GM10248 (cell line): ENCODE measurements at regions not wholly inside any gene's neighbourhood (a gene's known extent, or its start where the extent isn't known, plus 50 kb on each side); places are given as distances from the start of the nearest gene placed in this dataset.

Experiments used
- CTCF ChIA-PET: fragments of 300-600 bp; sonication (Branson Sonifier 250); formaldehyde crosslinking; extraction: SDS; loops from one replicate; lab custom pipeline; 2021; ENCODE audit warnings: antibody characterized with exemption; lab: Yijun Ruan, JAX
- POLR2A ChIA-PET: fragments of 350-650 bp; sonication (Branson Sonifier 250); formaldehyde crosslinking; extraction: SDS; loops from one replicate; lab custom pipeline; 2020; ENCODE audit warnings: antibody characterized with exemption; lab: Yijun Ruan, JAX
- DNase-seq: peaks from one replicate; pipeline ENCODE4 v3.0.0; 2012; ENCODE audit errors: extremely low spot score
- CTCF ChIP-seq: IDR thresholded peaks from 2 replicates; pipeline ENCODE4 v1.5.1; 2012; ENCODE audit warnings: mild to moderate bottlenecking, low read depth; ENCODE audit errors: extremely low read depth, missing control alignments, control extremely low read depth

- ChIA-PET CTCF (interaction anchor here (0.7 to 1.7 kb wide), 4 partner anchors 9 to 146 kb away, joined by 3 to 4 read pairs (median 4); no protein-coding TSS in a partner anchor), POLR2A (no interaction called here)
- DNase-seq: no peak
- no peak for TF ChIP-seq CTCF
Measured at GRCh38 chr3:72189339-72189738, 404.4 kb upstream of the PROK2 start.

GRCh38 chr3:72188536-72188935 lies 403.6 kb upstream of the PROK2 start:
- ChIA-PET CTCF (interaction anchor here (0.7 to 1.5 kb wide), 2 partner anchors 8 kb away, joined by 3 to 4 read pairs; no protein-coding TSS in a partner anchor), POLR2A (no interaction called here)
- TF ChIP-seq CTCF: no peak
- DNase-seq: no peak

GRCh38 chr3:72187131-72187530 lies 402.2 kb upstream of the PROK2 start:
- CTCF ChIA-PET: interaction anchor here (1.0 to 2.2 kb wide), 2 partner anchors 10 to 40 kb away, joined by 3 to 9 read pairs; no protein-coding TSS in a partner anchor
- peak; percentile 25 for DNase-seq
- TF ChIP-seq CTCF: no peak
- POLR2A ChIA-PET: no interaction called here

- TF ChIP-seq CTCF: no peak
- DNase-seq: no peak
- ChIA-PET CTCF (interaction anchor here (1.2 to 2.2 kb wide), 2 partner anchors 11 to 22 kb away, joined by 3 to 9 read pairs; no protein-coding TSS in a partner anchor), POLR2A (no interaction called here)
Measured at GRCh38 chr3:72186400-72186855, 401.5 kb upstream of the PROK2 start.

- peak; percentile 26 for DNase-seq
- CTCF ChIA-PET: interaction anchor here (0.9 to 2.2 kb wide), 3 partner anchors 11 to 22 kb away, joined by 3 to 9 read pairs (median 3); no protein-coding TSS in a partner anchor
- TF ChIP-seq CTCF: no peak
- POLR2A ChIA-PET: no interaction called here
Measured at GRCh38 chr3:72185549-72186399, 400.8 kb upstream of the PROK2 start.

GRCh38 chr3:72183489-72183888 lies 398.5 kb upstream of the PROK2 start:
- TF ChIP-seq CTCF: no peak
- CTCF ChIA-PET: interaction anchor here (1.4 kb wide), 1 partner anchor 16 kb away, joined by 3 read pairs; no protein-coding TSS in a partner anchor

More at GRCh38 chr3:72183489-72183888, 398.5 kb upstream of the PROK2 start:
- POLR2A ChIA-PET: no interaction called here
- no peak for DNase-seq
